Coronary artery (tissue), 2 donors: ENCODE measurements at regions not wholly inside any gene's neighbourhood (a gene's known extent, or its start where the extent isn't known, plus 50 kb on each side); places are given as distances from the start of the nearest gene placed in this dataset.

ENCODE experiments used
- DNase-seq: peaks from one replicate; pipeline ENCODE4 v3.0.0-alpha.2; 2017; ENCODE audit warnings: low spot score
- H3K27ac ChIP-seq, 2 donors: fragments of 200-600 bp; sonication (generic); one replicate each; pipeline ENCODE4 v1.5.1; 2016 to 2019
- H3K4me3 ChIP-seq: fragments of 200-600 bp; sonication (generic); 2 replicates; pipeline ENCODE4 v1.5.1; 2016; ENCODE audit warnings: mild to moderate bottlenecking, moderate library complexity
- TF ChIP-seq, protein P1 (sequence below): fragments of 200-600 bp; sonication (generic); IDR thresholded peaks from one replicate; pipeline ENCODE4 v1.5.1; 2019; ENCODE audit warnings: antibody characterized with exemption

DNA sequence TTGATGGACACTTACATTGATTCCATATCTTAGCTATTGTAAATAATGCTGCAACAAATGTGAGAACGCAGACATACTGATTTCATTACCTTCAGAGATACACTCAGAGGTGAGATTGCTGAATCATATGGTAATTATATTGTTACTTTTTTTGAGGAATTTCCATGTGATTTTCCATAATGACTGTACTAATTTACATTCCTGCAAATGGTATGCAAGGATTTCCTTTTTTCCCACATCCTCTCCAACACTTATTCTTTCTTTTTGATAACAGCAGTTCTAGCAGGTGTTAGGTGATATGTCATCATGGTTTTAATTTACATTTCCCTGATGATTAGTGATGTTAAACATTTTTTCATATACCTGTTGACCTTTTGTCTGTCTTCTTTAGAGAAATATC is 207.7 kb downstream of the C11orf87 start:
- TF ChIP-seq, protein P1, sequence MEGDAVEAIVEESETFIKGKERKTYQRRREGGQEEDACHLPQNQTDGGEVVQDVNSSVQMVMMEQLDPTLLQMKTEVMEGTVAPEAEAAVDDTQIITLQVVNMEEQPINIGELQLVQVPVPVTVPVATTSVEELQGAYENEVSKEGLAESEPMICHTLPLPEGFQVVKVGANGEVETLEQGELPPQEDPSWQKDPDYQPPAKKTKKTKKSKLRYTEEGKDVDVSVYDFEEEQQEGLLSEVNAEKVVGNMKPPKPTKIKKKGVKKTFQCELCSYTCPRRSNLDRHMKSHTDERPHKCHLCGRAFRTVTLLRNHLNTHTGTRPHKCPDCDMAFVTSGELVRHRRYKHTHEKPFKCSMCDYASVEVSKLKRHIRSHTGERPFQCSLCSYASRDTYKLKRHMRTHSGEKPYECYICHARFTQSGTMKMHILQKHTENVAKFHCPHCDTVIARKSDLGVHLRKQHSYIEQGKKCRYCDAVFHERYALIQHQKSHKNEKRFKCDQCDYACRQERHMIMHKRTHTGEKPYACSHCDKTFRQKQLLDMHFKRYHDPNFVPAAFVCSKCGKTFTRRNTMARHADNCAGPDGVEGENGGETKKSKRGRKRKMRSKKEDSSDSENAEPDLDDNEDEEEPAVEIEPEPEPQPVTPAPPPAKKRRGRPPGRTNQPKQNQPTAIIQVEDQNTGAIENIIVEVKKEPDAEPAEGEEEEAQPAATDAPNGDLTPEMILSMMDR, result no peak
- no peak overlapping the region for H3K4me3 ChIP-seq
- no peak for DNase-seq

DNA sequence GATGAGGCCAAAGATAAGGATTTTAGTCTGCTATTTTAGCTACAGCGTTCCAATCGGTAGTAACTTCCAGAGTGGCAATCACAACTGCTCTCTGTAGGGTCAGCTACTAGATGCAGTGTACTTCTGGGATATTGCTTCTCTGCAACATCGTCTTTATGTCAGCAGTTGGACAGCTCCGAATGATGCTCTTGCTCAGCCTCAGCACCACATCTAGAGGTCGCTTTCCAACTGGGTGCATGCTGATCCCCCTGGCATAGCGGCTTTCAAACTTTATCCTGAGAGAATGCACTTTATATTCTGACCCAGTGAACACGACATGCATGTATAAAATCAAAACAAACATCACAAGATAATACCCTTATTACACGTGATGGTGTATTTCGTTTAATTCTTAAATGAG is 219.6 kb downstream of the C11orf87 start:
- TF ChIP-seq, protein P1, result no peak
- Histone ChIP-seq H3K4me3 (no peak overlapping the region), H3K27ac (no peak overlapping the region)
- DNase-seq, result no peak

More for the DNA sequence above, 207.7 kb downstream of the C11orf87 start:
- no peak overlapping the region for H3K27ac ChIP-seq

DNA sequence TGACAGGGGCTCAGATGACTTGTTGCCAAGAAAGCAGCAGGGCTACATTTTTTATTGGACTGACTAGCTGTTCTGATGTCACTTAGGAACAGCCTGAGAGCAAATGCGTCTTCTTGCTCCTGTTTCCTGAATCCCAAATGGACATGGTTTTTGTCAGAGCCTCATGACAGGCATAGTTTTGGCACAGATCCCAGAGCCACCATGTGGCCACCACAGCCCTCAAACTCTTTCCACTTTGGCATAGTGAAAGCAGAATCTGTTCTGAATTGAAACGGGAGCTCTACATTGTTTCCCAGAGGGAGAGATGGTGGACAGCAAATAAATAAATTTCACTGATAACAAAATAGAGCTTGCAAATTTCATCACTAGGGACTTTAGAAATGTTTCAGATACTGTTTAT is 222.2 kb downstream of the C11orf87 start:
- DNase-seq, result no peak
- TF ChIP-seq, protein P1, result no peak
- H3K4me3 ChIP-seq, result no peak overlapping the region

DNA sequence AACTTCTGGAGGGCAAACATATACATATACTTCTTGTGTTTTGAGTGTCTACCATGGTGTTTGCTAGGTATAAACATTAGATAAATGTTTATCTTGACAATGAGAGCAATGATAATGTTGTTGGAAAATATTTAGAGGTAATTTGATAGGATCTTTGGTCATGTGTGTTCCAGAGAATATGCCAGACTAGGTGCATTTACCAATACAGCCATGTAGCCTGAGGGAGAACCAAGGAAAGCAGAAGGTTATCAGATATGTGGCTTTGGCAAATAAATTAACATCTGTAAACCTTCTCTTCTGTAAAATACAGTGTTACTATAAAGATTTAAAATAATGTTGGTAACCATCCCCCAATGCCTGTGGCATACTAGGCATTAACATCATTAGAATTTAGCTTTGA is 226.8 kb downstream of the C11orf87 start:
- TF ChIP-seq, protein P1, result no peak

More for the DNA sequence above, 222.2 kb downstream of the C11orf87 start:
- no peak overlapping the region for H3K27ac ChIP-seq

DNA sequence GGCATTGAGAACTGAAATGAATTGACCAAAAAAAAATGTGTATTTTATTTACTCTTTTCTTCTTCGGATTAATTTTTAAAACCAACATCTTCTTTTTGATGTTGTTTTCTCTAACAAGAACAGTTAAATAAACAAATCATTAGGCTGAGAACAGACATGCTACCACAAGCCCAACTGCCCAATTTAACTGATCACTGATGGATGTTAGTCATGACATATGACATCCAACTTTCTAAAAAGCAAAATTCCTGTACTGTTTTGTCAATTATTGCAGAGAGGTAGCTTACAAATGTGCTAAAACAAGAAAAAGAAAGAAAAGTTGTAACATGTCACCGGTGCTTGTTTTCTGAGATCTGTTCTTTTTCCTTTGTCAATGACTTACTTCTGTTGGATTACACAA is 232.1 kb downstream of the C11orf87 start:
- TF ChIP-seq, protein P1, result no peak
- no peak for DNase-seq
- no peak overlapping the region for H3K4me3 ChIP-seq
- H3K27ac ChIP-seq, result no peak overlapping the region

More for the DNA sequence above, 226.8 kb downstream of the C11orf87 start:
- no peak overlapping the region for H3K4me3 ChIP-seq
- no peak overlapping the region for H3K27ac ChIP-seq
- DNase-seq, result no peak

DNA sequence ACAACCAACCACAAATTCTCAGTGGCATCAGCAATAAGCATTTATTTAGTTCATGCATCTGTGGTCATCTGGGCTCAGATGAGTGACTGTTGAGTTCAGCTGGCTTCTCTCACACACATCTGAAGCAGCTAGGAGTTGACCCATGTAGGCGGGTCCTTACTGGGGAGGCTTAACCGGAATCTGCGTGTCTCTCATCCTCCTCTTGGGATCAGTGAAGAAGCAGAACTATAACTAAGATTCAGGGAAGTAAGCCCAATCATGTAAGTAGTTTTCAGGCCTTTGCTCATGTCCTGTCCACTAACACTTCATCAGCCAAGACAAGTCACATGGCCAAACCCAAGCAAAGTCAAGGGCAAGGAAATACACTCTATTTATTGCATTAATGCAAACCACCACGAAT is 236.2 kb downstream of the C11orf87 start:
- Histone ChIP-seq H3K27ac (no peak overlapping the region), H3K4me3 (no peak overlapping the region)
- no peak for DNase-seq
- TF ChIP-seq, protein P1, result no peak

DNA sequence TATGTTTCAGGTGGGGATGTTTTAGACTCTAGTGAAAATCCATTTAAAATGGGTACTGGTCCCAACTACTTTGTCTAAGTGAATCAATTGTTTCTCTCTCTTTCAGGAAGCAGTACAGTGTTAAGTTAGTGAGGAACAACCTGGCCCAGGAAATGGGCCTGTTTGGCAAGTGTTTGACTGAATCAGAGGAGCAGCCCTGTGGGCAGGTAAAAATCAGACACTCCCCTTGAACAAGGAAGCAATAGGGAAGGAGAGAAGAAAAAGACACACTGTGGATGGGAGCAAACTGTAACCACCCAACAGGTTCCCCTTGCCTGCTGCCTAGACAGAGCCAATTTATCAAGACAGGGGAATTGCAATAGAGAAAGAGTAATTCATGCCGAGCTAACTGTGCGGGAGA is 245.7 kb downstream of the C11orf87 start:
- DNase-seq, result no peak
- no peak overlapping the region for H3K4me3 ChIP-seq
- TF ChIP-seq, protein P1, result no peak
- H3K27ac ChIP-seq, result no peak overlapping the region
